ENCODE measurements at regions not wholly inside any gene's neighbourhood (a gene's known extent, or its start where the extent isn't known, plus 50 kb on each side); places are given as distances from the start of the nearest gene placed in this dataset.

- Histone ChIP-seq H3K27ac (ENCODE audit: low read length) (no peak overlapping the region), H3K27me3 (ENCODE audit: control insufficient read depth, insufficient read depth, low read length) (no peaks in the 10 kb centered on the region), H3K4me1 (ENCODE audit: control insufficient read depth, low read depth, low read length) (no peaks in the 10 kb centered on the region), H3K36me3 (ENCODE audit: control insufficient read depth, low read depth, low read length) (no peaks in the 10 kb centered on the region), H3K9me3 (ENCODE audit: control insufficient read depth, low read depth, low read length) (no peaks in the 10 kb centered on the region), H3K4me3 (ENCODE audit: low read length) (no peak overlapping the region), H3K9ac (ENCODE audit: low read length) (no peak overlapping the region)
These were observed 67.9 kb upstream of the AADAT start for GRCh38 chr4:170157670-170158069.

DNA sequence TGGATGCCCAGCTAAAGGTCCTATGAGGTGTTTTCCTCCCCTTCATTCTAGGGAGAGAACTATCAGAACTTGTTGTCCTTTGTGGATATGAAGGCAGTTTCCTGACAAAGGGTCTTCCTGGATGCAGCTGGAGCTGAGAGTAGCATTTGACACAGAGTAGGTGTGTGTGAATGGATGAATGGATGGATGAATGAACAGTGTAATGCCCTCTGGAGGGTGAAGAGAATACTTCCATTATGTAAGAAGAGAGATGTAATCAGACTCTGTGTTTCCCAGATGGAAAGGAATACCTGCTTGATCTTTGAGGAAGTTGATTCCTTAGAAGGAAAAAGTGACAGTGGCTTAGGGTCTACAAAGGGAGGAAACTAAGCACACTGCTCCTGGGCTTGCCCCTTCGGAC lies 55.4 kb upstream of the AADAT start:
- Histone ChIP-seq H3K9me3 (ENCODE audit: control insufficient read depth, low read depth, low read length) (no peaks in the 10 kb centered on the region), H3K36me3 (ENCODE audit: control insufficient read depth, low read depth, low read length) (no peaks in the 10 kb centered on the region), H3K4me3 (ENCODE audit: low read length) (no peak overlapping the region), H3K27ac (ENCODE audit: low read length) (no peak overlapping the region), H3K4me1 (ENCODE audit: control insufficient read depth, low read depth, low read length) (no peaks in the 10 kb centered on the region), H3K27me3 (ENCODE audit: control insufficient read depth, insufficient read depth, low read length) (no peaks in the 10 kb centered on the region), H3K9ac (ENCODE audit: low read length) (no peak overlapping the region)

DNA sequence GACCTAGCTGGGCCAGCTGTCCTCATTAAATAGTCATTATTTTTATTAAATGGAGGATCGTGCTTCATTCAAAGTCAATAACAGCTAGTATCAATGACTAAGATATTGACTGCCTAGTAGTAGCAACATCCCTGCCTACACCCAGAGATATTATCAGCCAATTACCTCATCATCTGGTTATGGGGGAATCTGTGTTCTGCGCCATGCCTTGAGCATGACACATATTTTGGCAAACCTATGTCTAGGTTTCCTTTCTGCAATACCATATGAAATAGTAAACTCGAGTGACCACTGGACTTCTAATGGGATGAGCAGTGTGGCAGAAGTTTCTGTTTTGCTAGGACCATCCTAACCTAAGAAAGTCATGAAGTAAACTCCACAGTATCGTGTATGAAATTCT lies 50.0 kb upstream of the AADAT start:
- Histone ChIP-seq H3K27ac (ENCODE audit: low read length) (no peak overlapping the region), H3K36me3 (ENCODE audit: control insufficient read depth, low read depth, low read length) (no peaks in the 10 kb centered on the region), H3K9me3 (ENCODE audit: control insufficient read depth, low read depth, low read length) (no peaks in the 10 kb centered on the region), H3K9ac (ENCODE audit: low read length) (no peak overlapping the region), H3K4me3 (ENCODE audit: low read length) (no peak overlapping the region), H3K4me1 (ENCODE audit: control insufficient read depth, low read depth, low read length) (no peaks in the 10 kb centered on the region), H3K27me3 (ENCODE audit: control insufficient read depth, insufficient read depth, low read length) (no peaks in the 10 kb centered on the region)

Measured in iPS-18a (cell line).